Uterus (tissue), 2 donors: ENCODE measurements at regions not wholly inside any gene's neighbourhood (a gene's known extent, or its start where the extent isn't known, plus 50 kb on each side); places are given as distances from the start of the nearest gene placed in this dataset.

Source experiments
- CTCF ChIP-seq, 4 experiments: fragments of 200-600 bp in 2 of 4; fragments of 450-650 bp in 2 of 4; sonication (generic) in 2 of 4; IDR thresholded peaks; one replicate each; pipeline ENCODE4 v1.5.1; 2016 to 2019; ENCODE audit warnings: antibody characterized with exemption in 4 of 4, mild to moderate bottlenecking in 2 of 4, moderate library complexity in 1 of 4
- POLR2A ChIP-seq, 2 donors: fragments of 450-650 bp; IDR thresholded peaks; one replicate each; pipeline ENCODE4 v1.6.1; 2016; ENCODE audit warnings: antibody characterized with exemption in 2 of 2, mild to moderate bottlenecking in 1 of 2, moderate library complexity in 1 of 2

GRCh38 chr12:126084480-126084879, 1019.2 kb downstream of the AACS start:
- TF ChIP-seq CTCF (IDR thresholded peaks at IDR 0.05): no peak
- no peak for TF ChIP-seq POLR2A (IDR thresholded peaks at IDR 0.05)
